GM12864 (cell line): ENCODE measurements at regions not wholly inside any gene's neighbourhood (a gene's known extent, or its start where the extent isn't known, plus 50 kb on each side); places are given as distances from the start of the nearest gene placed in this dataset.

Experiments
- DNase-seq: peaks from one replicate; pipeline ENCODE4 v3.0.0-alpha.2; 2011; ENCODE audit warnings: low read depth
- H3K4me3 ChIP-seq: 2 replicates; pipeline ENCODE4 v1.5.1; 2011; ENCODE audit warnings: mild to moderate bottlenecking, low read depth, low read length, control low read depth
- CTCF ChIP-seq: IDR thresholded peaks from 2 replicates; pipeline ENCODE4 v1.5.1; 2011; ENCODE audit warnings: low read depth, mild to moderate bottlenecking, moderate library complexity, low read length, control low read depth, inconsistent platforms; ENCODE audit errors: missing control alignments

GRCh38 chr18:37783771-37784170 lies 218.2 kb upstream of the CELF4 start:
- no peak for DNase-seq
- TF ChIP-seq CTCF = no peak
- H3K4me3 ChIP-seq = no peak overlapping the region

- TF ChIP-seq CTCF = no peak
- no peak for DNase-seq
- H3K4me3 ChIP-seq = no peak overlapping the region
Measured at GRCh38 chr18:37779220-37779619, 213.6 kb upstream of the CELF4 start.

GRCh38 chr18:37778417-37779165 lies 213.0 kb upstream of the CELF4 start:
- TF ChIP-seq CTCF = peak; percentile 85
- H3K4me3 ChIP-seq = no peak overlapping the region
- DNase-seq = no peak

GRCh38 chr18:37769826-37770225 lies 204.2 kb upstream of the CELF4 start:
- TF ChIP-seq CTCF = no peak
- H3K4me3 ChIP-seq = no peak overlapping the region
- DNase-seq = no peak

GRCh38 chr18:37764541-37765288 lies 199.1 kb upstream of the CELF4 start:
- H3K4me3 ChIP-seq = no peak overlapping the region
- no peak for DNase-seq
- no peak for TF ChIP-seq CTCF

- H3K4me3 ChIP-seq = no peak overlapping the region
- no peak for TF ChIP-seq CTCF
- DNase-seq = no peak
Measured at GRCh38 chr18:37762076-37762621, 196.6 kb upstream of the CELF4 start.
